GM23338 (cell line): ENCODE measurements at regions not wholly inside any gene's neighbourhood (a gene's known extent, or its start where the extent isn't known, plus 50 kb on each side); places are given as distances from the start of the nearest gene placed in this dataset.

Experiments
- ATAC-seq: fragments of 200-7000 bp; cut with Tn5 transposase; 3 replicates; pipeline ENCODE4 v1.9.1; 2020
- DNase-seq: peaks from one replicate; pipeline ENCODE4 v3.0.0-alpha.2; 2015; ENCODE audit warnings: low spot score
- H2AFZ ChIP-seq: fragments of 200-600 bp; sonication (generic); 2 replicates; pipeline ENCODE4 v1.8.0; 2016; ENCODE audit warnings: antibody characterized with exemption, mild to moderate bottlenecking, moderate library complexity
- H3F3A ChIP-seq: fragments of 200-600 bp; sonication (generic); replicated peaks from 2 replicates; pipeline ENCODE4 v1.8.0; 2017; ENCODE audit warnings: antibody characterized with exemption, mixed run types, low read depth
- H3K27ac ChIP-seq: fragments of 200-600 bp; sonication (generic); 2 replicates; pipeline ENCODE4 v1.6.1; 2016; ENCODE audit warnings: low read depth
- H3K27me3 ChIP-seq: fragments of 200-600 bp; sonication (generic); 2 replicates; pipeline ENCODE4 v1.8.0; 2016; ENCODE audit warnings: mild to moderate bottlenecking, mixed run types, moderate library complexity; ENCODE audit not compliant: insufficient read depth
- H3K36me3 ChIP-seq: fragments of 200-600 bp; sonication (generic); 2 replicates; pipeline ENCODE4 v1.8.0; 2016; ENCODE audit warnings: mild to moderate bottlenecking; ENCODE audit not compliant: insufficient read depth
- H3K4me1 ChIP-seq: fragments of 200-600 bp; sonication (generic); 2 replicates; pipeline ENCODE4 v1.8.0; 2016; ENCODE audit warnings: mild to moderate bottlenecking, moderate library complexity; ENCODE audit not compliant: insufficient read depth
- H3K4me2 ChIP-seq: fragments of 200-600 bp; sonication (generic); 2 replicates; pipeline ENCODE4 v1.7.1; 2017; ENCODE audit warnings: mixed run types
- H3K4me3 ChIP-seq: fragments of 200-600 bp; sonication (generic); 2 replicates; pipeline ENCODE4 v1.6.1; 2016; ENCODE audit warnings: mixed run types
- H3K79me2 ChIP-seq: fragments of 200-600 bp; sonication (generic); replicated peaks from 2 replicates; pipeline ENCODE4 v1.8.0; 2017; ENCODE audit warnings: mild to moderate bottlenecking; ENCODE audit not compliant: insufficient read depth
- H3K9me2 ChIP-seq: fragments of 200-600 bp; sonication (generic); 2 replicates; pipeline ENCODE4 v1.8.0; 2017; ENCODE audit not compliant: insufficient read depth
- H4K20me1 ChIP-seq: fragments of 200-600 bp; sonication (generic); replicated peaks from 2 replicates; pipeline ENCODE4 v1.8.0; 2017; ENCODE audit warnings: mild to moderate bottlenecking; ENCODE audit not compliant: insufficient read depth
- H3K27ac Mint-ChIP-seq: 2 replicates; pipeline ENCODE4 v1.8.0; 2020; ENCODE audit warnings: inconsistent platforms, mild to moderate bottlenecking, moderate library complexity, mixed read lengths
- H3K27me3 Mint-ChIP-seq: 3 replicates; pipeline ENCODE4 v1.8.0; 2022; ENCODE audit warnings: low read depth, mild to moderate bottlenecking, moderate library complexity, mixed read lengths, inconsistent platforms; ENCODE audit not compliant: insufficient read depth, poor library complexity
- H3K36me3 Mint-ChIP-seq: 3 replicates; pipeline ENCODE4 v1.8.0; 2021; ENCODE audit warnings: low read depth, mild to moderate bottlenecking, inconsistent platforms, moderate library complexity, mixed read lengths
- H3K4me1 Mint-ChIP-seq: 3 replicates; pipeline ENCODE4 v1.8.0; 2020; ENCODE audit warnings: mild to moderate bottlenecking, inconsistent platforms, mixed read lengths
- H3K4me3 Mint-ChIP-seq: 3 replicates; pipeline ENCODE4 v1.8.0; 2021; ENCODE audit warnings: moderate library complexity, mild to moderate bottlenecking, inconsistent platforms, mixed read lengths
- H3K9me3 Mint-ChIP-seq: 3 replicates; pipeline ENCODE4 v1.8.0; 2020; ENCODE audit warnings: moderate library complexity, mild to moderate bottlenecking, inconsistent platforms, mixed read lengths
- CREB1 ChIP-seq: fragments of 250-450 bp; sonication (Bioruptor Pico); IDR thresholded peaks from 2 replicates; pipeline ENCODE4 v1.5.0; 2020; ENCODE audit warnings: low read depth, mild to moderate bottlenecking, moderate library complexity
- EZH2 ChIP-seq: fragments of 200-600 bp; sonication (generic); IDR thresholded peaks from one replicate; pipeline ENCODE4 v1.8.0; 2017; ENCODE audit warnings: antibody characterized with exemption, mild to moderate bottlenecking, low read depth; ENCODE audit not compliant: unreplicated experiment
- EZH2phosphoT487 ChIP-seq: fragments of 200-600 bp; sonication (generic); IDR thresholded peaks from one replicate; pipeline ENCODE4 v1.8.1; 2018; ENCODE audit warnings: antibody characterized with exemption; ENCODE audit not compliant: unreplicated experiment
- JUNB ChIP-seq: IDR thresholded peaks from one replicate; pipeline ENCODE4 v1.6.1; 2016; ENCODE audit warnings: antibody characterized with exemption; ENCODE audit not compliant: unreplicated experiment
- NANOG ChIP-seq: IDR thresholded peaks from 2 replicates; pipeline ENCODE4 v1.6.1; 2016; ENCODE audit warnings: antibody characterized with exemption, borderline replicate concordance
- POLR2AphosphoS5 ChIP-seq: IDR thresholded peaks from 2 replicates; pipeline ENCODE4 v1.6.1; 2016; ENCODE audit warnings: antibody characterized with exemption, low read depth
- STAT1 ChIP-seq: IDR thresholded peaks from one replicate; pipeline ENCODE4 v1.6.1; 2016; ENCODE audit warnings: antibody characterized with exemption; ENCODE audit not compliant: unreplicated experiment
- ZNF114 ChIP-seq: fragments of 250-450 bp; sonication (Bioruptor Pico); IDR thresholded peaks from 2 replicates; pipeline ENCODE4 v1.5.0; 2020; ENCODE audit warnings: mild to moderate bottlenecking, moderate library complexity
- ZNF331 ChIP-seq: fragments of 250-450 bp; sonication (Bioruptor Pico); IDR thresholded peaks from 2 replicates; pipeline ENCODE4 v1.5.0; 2020; ENCODE audit warnings: low read depth, mild to moderate bottlenecking, moderate library complexity
- TF ChIP-seq, protein P1 (sequence below): IDR thresholded peaks from one replicate; pipeline ENCODE4 v1.6.1; 2018; ENCODE audit warnings: antibody characterized with exemption; ENCODE audit not compliant: unreplicated experiment
- TF ChIP-seq, protein P2 (sequence below), 2 experiments: fragments of 200-600 bp in 1 of 2; sonication (generic) in 1 of 2; conservative IDR thresholded peaks; 2 replicates each; pipeline versions ENCODE4 v1.5.1 to v1.6.1; 2016 to 2017; ENCODE audit warnings: antibody characterized with exemption in 2 of 2, low read depth in 2 of 2, mild to moderate bottlenecking in 2 of 2, moderate library complexity in 1 of 2

DNA sequence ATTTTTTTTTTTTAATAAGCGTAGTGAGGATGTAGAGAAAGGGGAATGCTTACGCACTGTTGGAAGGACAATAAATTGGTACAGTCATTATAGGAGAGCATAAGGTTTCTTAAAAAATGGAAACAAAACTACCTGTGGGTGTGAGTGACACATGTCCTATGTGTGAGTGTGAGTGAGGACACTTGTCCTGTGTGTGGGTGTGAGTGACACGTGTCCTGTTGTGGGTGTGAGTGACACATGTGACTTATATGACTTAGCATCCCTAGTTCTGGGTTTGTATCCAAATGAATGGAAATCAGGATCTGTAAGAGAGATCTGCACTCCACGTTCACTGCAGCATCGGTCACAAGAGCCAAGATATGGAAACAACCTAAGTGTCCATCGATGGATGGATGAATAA is 91.8 kb downstream of the CBLN2 start:
- H3K4me3 Mint-ChIP-seq, result no peak overlapping the region
- DNase-seq (no peak), ATAC-seq (no peak)
- Histone ChIP-seq H3K4me3 (no peak overlapping the region), H3K79me2 (no peaks in the 10 kb centered on the region), H3K36me3 (no peaks in the 10 kb centered on the region; the same call in 1 of the 2 replicates), H3F3A (no peaks in the 10 kb centered on the region), H3K9me2 (no peaks in the 10 kb centered on the region), H3K27ac (no peak overlapping the region), H3K27me3 (peaks cover 13% of the 10 kb centered on the region; the same call in 1 of the 2 replicates), H3K4me1 (no peaks in the 10 kb centered on the region), H3K4me2 (no peak overlapping the region), H4K20me1 (no peaks in the 10 kb centered on the region), H2AFZ (no peak overlapping the region)
- H3K4me1 Mint-ChIP-seq, result no peaks in the 10 kb centered on the region
- H3K36me3 Mint-ChIP-seq, result peaks cover 48% of the 10 kb centered on the region
- TF ChIP-seq JUNB, result no peak
- no peak for TF ChIP-seq ZNF331 (CRISPR knock-in tag)
- TF ChIP-seq CREB1, result no peak
- no peak for TF ChIP-seq EZH2phosphoT487
- no peak for TF ChIP-seq EZH2
- no peak for TF ChIP-seq ZNF114 (CRISPR knock-in tag)
- TF ChIP-seq, protein P1, sequence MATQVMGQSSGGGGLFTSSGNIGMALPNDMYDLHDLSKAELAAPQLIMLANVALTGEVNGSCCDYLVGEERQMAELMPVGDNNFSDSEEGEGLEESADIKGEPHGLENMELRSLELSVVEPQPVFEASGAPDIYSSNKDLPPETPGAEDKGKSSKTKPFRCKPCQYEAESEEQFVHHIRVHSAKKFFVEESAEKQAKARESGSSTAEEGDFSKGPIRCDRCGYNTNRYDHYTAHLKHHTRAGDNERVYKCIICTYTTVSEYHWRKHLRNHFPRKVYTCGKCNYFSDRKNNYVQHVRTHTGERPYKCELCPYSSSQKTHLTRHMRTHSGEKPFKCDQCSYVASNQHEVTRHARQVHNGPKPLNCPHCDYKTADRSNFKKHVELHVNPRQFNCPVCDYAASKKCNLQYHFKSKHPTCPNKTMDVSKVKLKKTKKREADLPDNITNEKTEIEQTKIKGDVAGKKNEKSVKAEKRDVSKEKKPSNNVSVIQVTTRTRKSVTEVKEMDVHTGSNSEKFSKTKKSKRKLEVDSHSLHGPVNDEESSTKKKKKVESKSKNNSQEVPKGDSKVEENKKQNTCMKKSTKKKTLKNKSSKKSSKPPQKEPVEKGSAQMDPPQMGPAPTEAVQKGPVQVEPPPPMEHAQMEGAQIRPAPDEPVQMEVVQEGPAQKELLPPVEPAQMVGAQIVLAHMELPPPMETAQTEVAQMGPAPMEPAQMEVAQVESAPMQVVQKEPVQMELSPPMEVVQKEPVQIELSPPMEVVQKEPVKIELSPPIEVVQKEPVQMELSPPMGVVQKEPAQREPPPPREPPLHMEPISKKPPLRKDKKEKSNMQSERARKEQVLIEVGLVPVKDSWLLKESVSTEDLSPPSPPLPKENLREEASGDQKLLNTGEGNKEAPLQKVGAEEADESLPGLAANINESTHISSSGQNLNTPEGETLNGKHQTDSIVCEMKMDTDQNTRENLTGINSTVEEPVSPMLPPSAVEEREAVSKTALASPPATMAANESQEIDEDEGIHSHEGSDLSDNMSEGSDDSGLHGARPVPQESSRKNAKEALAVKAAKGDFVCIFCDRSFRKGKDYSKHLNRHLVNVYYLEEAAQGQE, result no peak
- TF ChIP-seq STAT1, result no peak
- no peak for TF ChIP-seq POLR2AphosphoS5
- TF ChIP-seq, protein P2, sequence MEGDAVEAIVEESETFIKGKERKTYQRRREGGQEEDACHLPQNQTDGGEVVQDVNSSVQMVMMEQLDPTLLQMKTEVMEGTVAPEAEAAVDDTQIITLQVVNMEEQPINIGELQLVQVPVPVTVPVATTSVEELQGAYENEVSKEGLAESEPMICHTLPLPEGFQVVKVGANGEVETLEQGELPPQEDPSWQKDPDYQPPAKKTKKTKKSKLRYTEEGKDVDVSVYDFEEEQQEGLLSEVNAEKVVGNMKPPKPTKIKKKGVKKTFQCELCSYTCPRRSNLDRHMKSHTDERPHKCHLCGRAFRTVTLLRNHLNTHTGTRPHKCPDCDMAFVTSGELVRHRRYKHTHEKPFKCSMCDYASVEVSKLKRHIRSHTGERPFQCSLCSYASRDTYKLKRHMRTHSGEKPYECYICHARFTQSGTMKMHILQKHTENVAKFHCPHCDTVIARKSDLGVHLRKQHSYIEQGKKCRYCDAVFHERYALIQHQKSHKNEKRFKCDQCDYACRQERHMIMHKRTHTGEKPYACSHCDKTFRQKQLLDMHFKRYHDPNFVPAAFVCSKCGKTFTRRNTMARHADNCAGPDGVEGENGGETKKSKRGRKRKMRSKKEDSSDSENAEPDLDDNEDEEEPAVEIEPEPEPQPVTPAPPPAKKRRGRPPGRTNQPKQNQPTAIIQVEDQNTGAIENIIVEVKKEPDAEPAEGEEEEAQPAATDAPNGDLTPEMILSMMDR (conservative IDR thresholded peaks at IDR 0.05; ENCODE audit: low read depth in 2 of 2), result no peak
- H3K27me3 Mint-ChIP-seq, result peaks cover 3% of the 10 kb centered on the region
- peaks cover 97% of the 10 kb centered on the region for H3K9me3 Mint-ChIP-seq
- H3K27ac Mint-ChIP-seq, result no peak overlapping the region

DNA sequence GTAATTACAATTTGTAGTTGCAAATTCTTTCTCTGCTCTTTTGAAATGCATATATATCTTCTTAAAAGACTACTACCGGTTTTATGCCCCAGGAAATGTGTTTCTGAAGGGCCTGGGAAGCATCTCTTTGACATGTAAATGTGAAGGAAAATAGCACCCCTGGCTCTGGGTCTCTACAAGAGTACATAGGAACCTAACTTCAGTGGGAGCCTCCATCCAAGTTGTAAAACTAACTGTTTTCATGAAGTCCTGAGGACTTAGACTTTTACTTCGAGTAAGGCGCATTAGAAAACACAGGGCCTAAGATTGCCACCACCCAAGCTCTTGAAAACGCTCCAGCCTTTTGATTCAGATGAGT is 99.4 kb downstream of the CBLN2 start:
- H3K27ac ChIP-seq, result no peak overlapping the region
- H3K9me2 ChIP-seq, result no peaks in the 10 kb centered on the region
- no peaks in the 10 kb centered on the region for H3K4me1 ChIP-seq
- no peak overlapping the region for H3K4me3 ChIP-seq
- Mint-ChIP-seq H3K4me1 (no peaks in the 10 kb centered on the region), H3K36me3 (peaks cover 27% of the 10 kb centered on the region), H3K4me3 (no peak overlapping the region), H3K27me3 (peaks cover 2% of the 10 kb centered on the region), H3K27ac (no peak overlapping the region), H3K9me3 (peaks cover 93% of the 10 kb centered on the region)
- peaks cover 83% of the 10 kb centered on the region for H3K27me3 ChIP-seq
- H3K36me3 ChIP-seq, result peaks cover 4% of the 10 kb centered on the region
- H2AFZ ChIP-seq, result no peak overlapping the region
- H3F3A ChIP-seq, result no peaks in the 10 kb centered on the region
- ATAC-seq, result no peak
- no peak overlapping the region for H3K4me2 ChIP-seq
- peak; percentile 1 for DNase-seq
- no peaks in the 10 kb centered on the region for H3K79me2 ChIP-seq
- H4K20me1 ChIP-seq, result no peaks in the 10 kb centered on the region
- TF ChIP-seq, protein P1, result no peak
- TF ChIP-seq EZH2phosphoT487 (no peak), JUNB (no peak), NANOG (no peak), ZNF114 (CRISPR knock-in tag) (no peak), POLR2AphosphoS5 (no peak), STAT1 (no peak)
- TF ChIP-seq, protein P2 (conservative IDR thresholded peaks at IDR 0.05; ENCODE audit: low read depth in 2 of 2), result no peak
